Urinary bladder (tissue), 3 donors: ENCODE measurements at regions not wholly inside any gene's neighbourhood (a gene's known extent, or its start where the extent isn't known, plus 50 kb on each side); places are given as distances from the start of the nearest gene placed in this dataset.
"Not testable (repeated sequence)": the region's sequence is repeated elsewhere in the genome, so short reads cannot be mapped to it uniquely, and the experiment has no call there.

ENCODE experiments used
- DNase-seq: peaks from one replicate; pipeline ENCODE4 v3.0.0-alpha.2; 2015; ENCODE audit errors: extremely low spot score
- H3K27ac ChIP-seq: one replicate; pipeline ENCODE4 v1.5.1; 2013; ENCODE audit warnings: low read depth, mild to moderate bottlenecking, moderate library complexity
- H3K36me3 ChIP-seq: one replicate; pipeline ENCODE4 v1.6.1; 2013; ENCODE audit warnings: mild to moderate bottlenecking, moderate library complexity; ENCODE audit not compliant: insufficient read depth
- H3K4me1 ChIP-seq: one replicate; pipeline ENCODE4 v1.6.1; 2013; ENCODE audit warnings: mild to moderate bottlenecking, moderate library complexity; ENCODE audit not compliant: insufficient read depth
- H3K4me3 ChIP-seq: one replicate; pipeline ENCODE4 v1.5.1; 2013; ENCODE audit warnings: low read depth, low read length
- WGBS: extraction: QIAGEN DNeasy Blood & Tissue Kit; methylation state at CpG from one replicate; pipeline ENCODE4 v1.1.7; 2013; 5-methylcytosine and 5-hydroxymethylcytosine counted together
- donor health status: healthy with polysubstance abuse.
- donor health status: healthy.

GRCh38 chr17:21508211-21508610, 132.1 kb downstream of the KCNJ12 start:
- Histone ChIP-seq H3K27ac (no peak overlapping the region), H3K4me1 (no peaks in the 10 kb centered on the region), H3K4me3 (no peak overlapping the region), H3K36me3 (no peaks in the 10 kb centered on the region)
- 76% methylated on average over 2 of the region's 2 CpGs for WGBS
- no peak for DNase-seq

- H3K36me3 ChIP-seq, DNase-seq, H3K4me1 ChIP-seq, H3K4me3 ChIP-seq, H3K27ac ChIP-seq: not testable (repeated sequence)
- WGBS, result 92% methylated on average over 1 of the region's 1 CpG
Observed at GRCh38 chr17:21509356-21509755, 133.2 kb downstream of the KCNJ12 start.

- H3K27ac ChIP-seq, result no peak overlapping the region
- no peaks in the 10 kb centered on the region for H3K36me3 ChIP-seq
- H3K4me3 ChIP-seq, result peak overlapping the region; percentile 31
- no peak for DNase-seq
- no peaks in the 10 kb centered on the region for H3K4me1 ChIP-seq
- 47% methylated on average over 14 of the region's 14 CpGs for WGBS
Observed at GRCh38 chr17:21510686-21511362, 134.7 kb downstream of the KCNJ12 start.

GRCh38 chr17:21511363-21512195, 135.4 kb downstream of the KCNJ12 start:
- Histone ChIP-seq H3K27ac (no peak overlapping the region), H3K36me3 (no peaks in the 10 kb centered on the region), H3K4me1 (no peaks in the 10 kb centered on the region), H3K4me3 (peak overlapping the region; percentile 31)
- DNase-seq, result peak; percentile 36
- WGBS, result 8% methylated on average over 78 of the region's 78 CpGs

- DNase-seq, result no peak
- Histone ChIP-seq H3K4me1 (no peaks in the 10 kb centered on the region), H3K36me3 (no peaks in the 10 kb centered on the region), H3K27ac (no peak overlapping the region), H3K4me3 (no peak overlapping the region)
- 73% methylated on average over 18 of the region's 18 CpGs for WGBS
Observed at GRCh38 chr17:21512307-21513011, 136.3 kb downstream of the KCNJ12 start.

- H3K36me3 ChIP-seq, result no peaks in the 10 kb centered on the region
- WGBS, result 5% methylated on average over 24 of the region's 24 CpGs
- H3K4me1 ChIP-seq, result no peaks in the 10 kb centered on the region
- peak; percentile 29 for DNase-seq
- H3K4me3 ChIP-seq, result no peak overlapping the region
- H3K27ac ChIP-seq, result no peak overlapping the region
Observed at GRCh38 chr17:21513012-21513570, 136.9 kb downstream of the KCNJ12 start.

GRCh38 chr17:21514567-21514966, 138.4 kb downstream of the KCNJ12 start:
- WGBS, result 83% methylated on average over 1 of the region's 1 CpG
- H3K36me3 ChIP-seq, DNase-seq, H3K27ac ChIP-seq, H3K4me1 ChIP-seq, H3K4me3 ChIP-seq: not testable (repeated sequence)

GRCh38 chr17:21517538-21518293, 141.6 kb downstream of the KCNJ12 start:
- WGBS, result 56% methylated on average over 9 of the region's 9 CpGs
- no peak for DNase-seq

GRCh38 chr17:21522755-21523336, 146.7 kb downstream of the KCNJ12 start:
- Histone ChIP-seq H3K27ac (no peak overlapping the region), H3K4me3 (no peak overlapping the region), H3K4me1 (no peaks in the 10 kb centered on the region), H3K36me3 (no peaks in the 10 kb centered on the region)
- no peak for DNase-seq
- WGBS, result 87% methylated on average over 8 of the region's 8 CpGs

More at GRCh38 chr17:21517538-21518293, 141.6 kb downstream of the KCNJ12 start:
- Histone ChIP-seq H3K36me3 (no peaks in the 10 kb centered on the region), H3K27ac (no peak overlapping the region), H3K4me1 (no peaks in the 10 kb centered on the region), H3K4me3 (no peak overlapping the region)

GRCh38 chr17:21523497-21524210, 147.5 kb downstream of the KCNJ12 start:
- no peak overlapping the region for H3K4me3 ChIP-seq

GRCh38 chr17:21524211-21524591, 148.0 kb downstream of the KCNJ12 start:
- 32% methylated on average over 12 of the region's 12 CpGs for WGBS
- DNase-seq, result no peak

More at GRCh38 chr17:21523497-21524210, 147.5 kb downstream of the KCNJ12 start:
- H3K36me3 ChIP-seq, result no peaks in the 10 kb centered on the region
- DNase-seq, result no peak
- H3K27ac ChIP-seq, result no peak overlapping the region
- H3K4me1 ChIP-seq, result no peaks in the 10 kb centered on the region
- 39% methylated on average over 7 of the region's 7 CpGs for WGBS

GRCh38 chr17:21525464-21526130, 149.4 kb downstream of the KCNJ12 start:
- Histone ChIP-seq H3K4me1 (no peaks in the 10 kb centered on the region), H3K27ac (no peak overlapping the region), H3K4me3 (no peak overlapping the region), H3K36me3 (no peaks in the 10 kb centered on the region)
- 85% methylated on average over 8 of the region's 8 CpGs for WGBS
- no peak for DNase-seq

More at GRCh38 chr17:21524211-21524591, 148.0 kb downstream of the KCNJ12 start:
- H3K4me3 ChIP-seq, result no peak overlapping the region
- H3K36me3 ChIP-seq, result no peaks in the 10 kb centered on the region
- no peaks in the 10 kb centered on the region for H3K4me1 ChIP-seq
- H3K27ac ChIP-seq, result no peak overlapping the region
